Activated T-helper 2 cell treated with anti-CD3 and anti-CD28 coated beads, Interferon-gamma antibody, Interleukin-2, Interleukin-4, amounts not matched to agents 10 μg/mL and 5 μg/mL and 100 μg/mL, durations not matched to agents 14 hours and 24 hours and 36 hours (primary cell): ENCODE measurements at regions not wholly inside any gene's neighbourhood (a gene's known extent, or its start where the extent isn't known, plus 50 kb on each side); places are given as distances from the start of the nearest gene placed in this dataset.
"Not testable (repeated sequence)": the region's sequence is repeated elsewhere in the genome, so short reads cannot be mapped to it uniquely, and the experiment has no call there.

Experiments used
- DNase-seq: peaks from one replicate; pipeline ENCODE4 v3.0.0; 2021; ENCODE audit warnings: low spot score
- H3K27ac Mint-ChIP-seq: one replicate; pipeline ENCODE4 v1.8.0; 2021; ENCODE audit warnings: mixed read lengths
- H3K27me3 Mint-ChIP-seq: one replicate; pipeline ENCODE4 v1.8.0; 2021; ENCODE audit warnings: low read depth, mixed read lengths
- H3K36me3 Mint-ChIP-seq: one replicate; pipeline ENCODE4 v1.8.0; 2021; ENCODE audit warnings: low read depth, mixed read lengths
- H3K4me1 Mint-ChIP-seq: one replicate; pipeline ENCODE4 v1.8.0; 2021; ENCODE audit warnings: low read depth, mixed read lengths
- H3K4me3 Mint-ChIP-seq: one replicate; pipeline ENCODE4 v1.8.0; 2021; ENCODE audit warnings: low read depth, mild to moderate bottlenecking, moderate library complexity, mixed read lengths
- H3K9me3 Mint-ChIP-seq: one replicate; pipeline ENCODE4 v1.8.0; 2021; ENCODE audit warnings: mixed read lengths
- intact Hi-C: fragments of 100-400 bp; cut with micrococcal nuclease; formaldehyde crosslinking; loops from one replicate; pipeline ENCODE4 v1.15.1; 2023

DNA sequence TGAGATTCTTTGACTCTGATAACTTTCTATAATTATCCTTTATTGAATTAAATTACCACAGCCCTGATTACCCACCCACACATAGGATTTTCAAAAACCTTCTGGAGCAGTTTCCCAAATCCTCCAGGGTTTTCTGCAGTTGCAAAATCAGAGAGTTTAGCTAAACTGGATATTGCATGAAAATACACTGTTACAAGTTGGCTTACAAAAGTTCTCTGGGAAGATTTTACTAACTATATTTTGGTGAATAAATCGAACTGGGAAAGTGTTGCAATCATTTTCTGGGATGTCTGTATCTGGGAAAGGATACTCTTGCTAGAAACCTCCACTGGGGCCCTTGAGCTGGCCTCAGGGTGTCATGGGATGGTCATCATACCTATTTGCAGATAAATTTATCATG, 97.6 kb upstream of the STMND1 start:
- intact Hi-C loops: no loop called here
- Mint-ChIP-seq H3K27me3 (peaks cover 35% of the 10 kb centered on the region), H3K9me3 (peaks cover 8% of the 10 kb centered on the region), H3K4me1 (peaks cover 5% of the 10 kb centered on the region), H3K36me3 (no peaks in the 10 kb centered on the region), H3K4me3 (no peak overlapping the region), H3K27ac (no peak overlapping the region)
- no peak for DNase-seq

DNA sequence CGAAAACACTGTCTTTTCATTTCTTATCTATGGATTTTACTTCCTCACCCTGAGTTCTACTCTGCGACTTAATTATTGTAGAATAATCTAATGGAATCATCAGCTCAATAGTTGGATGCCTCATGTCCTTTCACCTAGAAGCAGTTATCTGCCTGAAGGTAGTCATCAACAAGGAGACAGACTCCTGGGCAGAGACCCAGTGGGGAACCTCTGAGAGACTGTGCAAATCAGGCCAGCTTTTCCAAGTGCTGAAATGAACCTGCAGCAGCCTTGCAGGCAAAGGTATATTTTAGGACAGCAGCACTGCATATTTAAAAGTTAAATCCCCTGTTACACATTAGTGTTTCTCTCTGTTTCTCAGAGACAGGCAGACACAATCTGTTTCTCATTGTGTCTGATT, 99.7 kb upstream of the STMND1 start:
- H3K36me3 Mint-ChIP-seq: no peaks in the 10 kb centered on the region
- peaks cover 41% of the 10 kb centered on the region for H3K27me3 Mint-ChIP-seq
- H3K9me3 Mint-ChIP-seq: no peaks in the 10 kb centered on the region
- no peak for DNase-seq
- intact Hi-C loops: no loop called here
- no peak overlapping the region for H3K4me3 Mint-ChIP-seq
- no peak overlapping the region for H3K27ac Mint-ChIP-seq
- H3K4me1 Mint-ChIP-seq: no peaks in the 10 kb centered on the region

DNA sequence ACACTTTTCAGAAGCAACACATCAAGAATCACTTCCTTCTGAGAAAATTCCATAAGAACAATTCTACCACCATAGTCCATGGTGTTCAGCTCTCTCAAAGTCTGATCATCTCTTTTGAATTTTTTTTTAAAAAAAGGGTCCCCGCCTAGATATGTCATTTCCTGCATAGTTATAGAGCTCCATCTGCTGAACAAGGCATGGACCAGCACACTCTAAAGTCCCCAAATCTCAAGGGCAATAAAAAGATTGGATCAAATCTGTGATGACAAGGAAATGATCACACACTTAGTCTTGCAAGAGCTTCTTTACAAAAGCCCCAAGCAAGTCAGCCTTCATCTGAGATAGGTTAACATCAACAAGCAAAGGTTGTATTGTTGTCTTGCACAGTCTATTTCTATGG, 100.7 kb upstream of the STMND1 start:
- Mint-ChIP-seq H3K9me3 (no peaks in the 10 kb centered on the region), H3K27ac (no peak overlapping the region), H3K27me3 (peaks cover 43% of the 10 kb centered on the region), H3K36me3 (no peaks in the 10 kb centered on the region), H3K4me3 (no peak overlapping the region), H3K4me1 (no peaks in the 10 kb centered on the region)
- DNase-seq: no peak
- intact Hi-C loops: no loop called here

DNA sequence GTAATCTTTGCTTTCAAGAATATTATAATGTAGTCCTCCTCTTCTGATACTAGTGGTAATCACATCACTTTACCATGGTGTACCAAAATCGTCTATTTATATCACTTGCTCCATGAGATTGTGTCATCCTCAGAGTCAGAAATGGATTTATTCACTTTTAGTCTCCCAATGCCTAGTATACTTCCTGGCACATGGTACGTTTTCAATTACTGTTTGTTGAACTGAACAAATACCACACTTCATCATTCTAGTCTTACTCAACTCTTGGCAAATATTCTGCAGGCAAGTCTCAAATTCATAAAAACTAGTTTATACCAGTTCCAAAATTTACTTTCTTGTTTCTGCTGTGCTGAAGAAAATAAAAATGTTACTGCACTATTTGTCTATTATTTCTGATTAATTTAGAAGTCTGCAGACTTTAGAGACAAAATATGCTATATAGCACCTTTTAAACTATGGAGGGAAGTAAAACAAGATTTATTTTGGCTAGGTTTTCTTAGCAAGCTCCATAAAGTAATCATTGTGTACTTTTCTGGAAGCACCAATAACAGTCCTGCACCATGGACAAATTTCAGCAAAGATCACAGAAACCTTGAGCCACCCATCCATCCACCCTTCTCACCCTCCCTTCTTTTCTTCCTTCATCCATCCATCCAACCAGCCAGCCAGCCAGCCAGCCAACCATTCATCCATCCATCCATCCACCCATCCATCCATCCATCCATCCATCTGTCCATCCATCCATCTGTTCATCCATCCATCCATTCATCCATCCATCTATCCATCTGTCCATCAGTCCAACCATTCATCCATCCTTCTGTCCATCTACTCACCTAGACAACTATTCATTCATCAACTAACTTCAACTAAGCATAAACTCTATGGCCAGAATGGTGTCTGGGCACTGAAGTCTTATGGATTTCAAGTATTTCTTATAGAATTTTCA, 102.1 kb upstream of the STMND1 start:
- H3K27me3 Mint-ChIP-seq: peaks cover 42% of the 10 kb centered on the region

DNA sequence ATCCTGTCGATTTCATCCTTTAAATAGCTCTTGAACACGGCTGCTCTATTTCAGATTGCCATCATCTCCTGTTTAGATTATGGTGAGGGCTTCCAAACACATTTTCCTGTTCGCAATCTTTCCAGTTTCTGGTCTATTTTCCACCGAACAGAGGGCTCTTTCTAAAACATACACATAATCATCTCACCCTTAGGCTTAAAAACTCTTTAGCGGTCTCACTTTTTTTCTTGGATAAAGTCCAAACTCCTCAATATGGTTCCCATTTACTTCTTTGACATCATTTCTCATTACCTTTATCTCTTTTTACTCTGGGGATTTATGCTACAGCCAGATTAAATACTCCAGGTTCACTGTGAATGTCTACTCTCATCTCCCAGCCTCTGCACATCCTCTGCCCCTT, 103.4 kb upstream of the STMND1 start:
- H3K27me3 Mint-ChIP-seq: peaks cover 38% of the 10 kb centered on the region
- no peak for DNase-seq
- H3K27ac Mint-ChIP-seq: no peak overlapping the region
- no peaks in the 10 kb centered on the region for H3K9me3 Mint-ChIP-seq
- H3K4me3 Mint-ChIP-seq: no peak overlapping the region
- no peaks in the 10 kb centered on the region for H3K36me3 Mint-ChIP-seq
- no peaks in the 10 kb centered on the region for H3K4me1 Mint-ChIP-seq
- intact Hi-C loops: loop anchor here (10.0 kb wide), 1 partner anchor 74 kb away; no protein-coding TSS in a partner anchor

More for the DNA sequence above, 102.1 kb upstream of the STMND1 start:
- H3K4me3 Mint-ChIP-seq: no peak overlapping the region
- no peak overlapping the region for H3K27ac Mint-ChIP-seq
- no peaks in the 10 kb centered on the region for H3K9me3 Mint-ChIP-seq
- no peaks in the 10 kb centered on the region for H3K36me3 Mint-ChIP-seq
- intact Hi-C loops: loop anchor here (10.0 kb wide), 1 partner anchor 75 kb away; no protein-coding TSS in a partner anchor
- no peaks in the 10 kb centered on the region for H3K4me1 Mint-ChIP-seq
- DNase-seq: no peak

DNA sequence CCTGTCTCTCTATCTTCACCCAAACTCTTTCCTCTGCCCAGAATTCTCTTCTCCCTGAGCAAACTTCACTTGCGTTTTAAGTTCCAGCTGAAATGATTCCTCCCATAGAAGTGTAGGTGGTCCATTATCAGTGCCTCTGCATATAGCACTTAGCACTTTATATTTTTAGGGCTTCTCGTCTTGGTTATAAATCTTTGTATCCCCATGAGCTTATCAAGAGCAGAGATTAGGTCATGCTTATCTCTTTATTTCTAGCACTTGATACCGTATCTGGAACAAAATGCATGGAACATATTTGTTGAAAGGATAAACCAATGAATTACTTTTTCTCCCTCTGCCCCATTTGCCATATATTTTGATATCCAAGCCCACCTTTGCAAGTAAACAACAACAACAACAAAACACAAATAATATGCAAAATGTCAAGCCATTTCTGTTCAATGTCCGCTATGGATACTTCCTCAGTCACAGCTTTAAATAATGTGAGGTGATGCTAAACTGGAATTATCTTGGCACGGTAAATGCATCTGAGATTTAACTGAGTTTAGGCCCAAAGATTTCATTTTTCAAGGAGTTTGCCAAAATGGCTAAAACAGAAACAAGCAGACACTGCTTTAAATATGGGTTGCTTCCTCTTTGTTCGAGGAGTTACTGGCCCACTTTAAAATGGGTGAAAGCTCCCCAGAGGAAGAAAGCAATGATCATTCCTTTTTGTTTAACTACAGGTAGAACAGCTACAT, 106.2 kb upstream of the STMND1 start:
- DNase-seq: no peak
- Mint-ChIP-seq H3K4me1 (no peaks in the 10 kb centered on the region), H3K4me3 (no peak overlapping the region), H3K36me3 (no peaks in the 10 kb centered on the region), H3K9me3 (no peaks in the 10 kb centered on the region), H3K27me3 (peaks cover 34% of the 10 kb centered on the region), H3K27ac (no peak overlapping the region)
- intact Hi-C loops: loop anchor here (10.0 kb wide), 1 partner anchor 71 kb away; no protein-coding TSS in a partner anchor

DNA sequence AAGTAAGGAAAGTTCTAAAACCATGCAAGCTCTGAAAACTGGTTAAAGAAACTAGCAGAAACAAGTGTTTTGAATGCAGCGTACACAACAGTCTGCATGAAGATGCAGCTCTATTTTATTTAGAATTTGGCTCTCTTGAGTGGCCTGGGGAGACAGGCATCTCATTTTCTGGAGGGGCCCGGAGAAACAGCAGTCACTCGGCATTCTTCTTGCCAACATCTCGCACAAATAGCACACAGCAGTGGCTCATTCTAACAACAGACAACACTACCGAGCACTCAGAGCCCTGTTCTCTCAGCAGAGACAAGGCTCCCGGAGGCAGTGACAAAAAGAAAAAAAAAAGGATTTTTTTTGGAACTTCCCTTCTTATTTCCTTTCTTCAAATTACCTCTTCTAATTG, 108.5 kb upstream of the STMND1 start:
- Mint-ChIP-seq H3K27me3 (peaks cover 24% of the 10 kb centered on the region), H3K27ac (no peak overlapping the region)

DNA sequence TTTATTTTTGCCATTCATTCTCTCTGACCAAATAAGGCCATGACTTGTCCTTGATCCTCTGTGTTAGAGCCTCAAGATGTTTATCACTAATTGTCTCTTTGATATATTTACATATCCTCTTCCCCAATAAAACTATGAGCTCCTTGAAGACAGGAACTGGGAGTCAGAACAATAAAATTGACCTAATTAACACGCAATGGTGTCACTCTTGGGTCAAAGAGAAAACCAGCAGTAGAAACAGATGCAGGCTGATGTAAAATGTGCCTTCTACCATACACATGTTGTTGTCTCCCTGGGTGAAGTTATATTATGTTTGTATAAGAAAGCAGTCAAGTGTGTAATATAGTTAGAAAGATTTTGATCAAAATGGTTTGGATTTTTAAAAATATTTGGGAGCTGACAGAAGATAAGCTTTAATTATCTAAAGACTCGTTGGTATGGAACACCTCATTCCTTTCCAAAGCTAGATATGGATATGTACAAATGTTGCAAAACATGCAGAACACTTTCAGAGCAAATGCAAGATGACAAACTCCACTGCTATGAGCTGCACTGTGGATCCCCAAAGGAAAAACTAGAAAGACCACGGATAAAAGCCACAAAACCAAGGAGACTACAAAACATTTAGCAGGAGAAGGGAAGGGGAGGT, 109.7 kb upstream of the STMND1 start:
- Mint-ChIP-seq H3K27me3 (peaks cover 23% of the 10 kb centered on the region), H3K4me3 (no peak overlapping the region), H3K9me3 (peaks cover 6% of the 10 kb centered on the region), H3K27ac (no peak overlapping the region), H3K36me3 (no peaks in the 10 kb centered on the region), H3K4me1 (no peaks in the 10 kb centered on the region)
- intact Hi-C loops: loop anchor here (10.0 kb wide), 1 partner anchor 67 kb away; no protein-coding TSS in a partner anchor
- no peak for DNase-seq

More for the DNA sequence above, 108.5 kb upstream of the STMND1 start:
- Mint-ChIP-seq H3K4me3 (no peak overlapping the region), H3K9me3 (peaks cover 6% of the 10 kb centered on the region), H3K36me3 (no peaks in the 10 kb centered on the region), H3K4me1 (no peaks in the 10 kb centered on the region)
- intact Hi-C loops: loop anchor here (10.0 kb wide), 1 partner anchor 69 kb away; no protein-coding TSS in a partner anchor
- no peak for DNase-seq

DNA sequence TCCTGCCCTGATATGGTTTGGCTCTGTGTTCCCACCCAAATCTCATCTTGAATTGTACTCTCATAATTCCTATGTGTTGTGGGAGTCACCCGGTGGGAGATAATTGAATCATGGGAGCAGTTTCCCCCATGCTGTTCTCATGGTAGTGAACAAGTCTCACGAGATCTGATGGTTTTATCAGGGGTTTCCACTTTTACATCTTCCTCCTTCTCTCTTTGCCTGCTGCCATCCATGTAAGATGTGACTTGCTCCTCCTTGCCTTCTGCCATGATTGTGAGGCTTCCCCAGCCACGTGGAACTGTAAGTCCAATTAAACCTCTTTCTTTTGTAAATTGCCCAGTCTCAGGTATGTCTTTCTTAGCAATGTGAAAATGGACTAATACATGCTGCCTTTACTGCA, 111.9 kb upstream of the STMND1 start:
- DNase-seq, H3K4me3 Mint-ChIP-seq, H3K36me3 Mint-ChIP-seq, H3K27ac Mint-ChIP-seq, H3K9me3 Mint-ChIP-seq, H3K4me1 Mint-ChIP-seq: not testable (repeated sequence)
- H3K27me3 Mint-ChIP-seq: peaks cover 31% of the 10 kb centered on the region
- intact Hi-C loops: loop anchor here (10.0 kb wide), 1 partner anchor 65 kb away; no protein-coding TSS in a partner anchor

DNA sequence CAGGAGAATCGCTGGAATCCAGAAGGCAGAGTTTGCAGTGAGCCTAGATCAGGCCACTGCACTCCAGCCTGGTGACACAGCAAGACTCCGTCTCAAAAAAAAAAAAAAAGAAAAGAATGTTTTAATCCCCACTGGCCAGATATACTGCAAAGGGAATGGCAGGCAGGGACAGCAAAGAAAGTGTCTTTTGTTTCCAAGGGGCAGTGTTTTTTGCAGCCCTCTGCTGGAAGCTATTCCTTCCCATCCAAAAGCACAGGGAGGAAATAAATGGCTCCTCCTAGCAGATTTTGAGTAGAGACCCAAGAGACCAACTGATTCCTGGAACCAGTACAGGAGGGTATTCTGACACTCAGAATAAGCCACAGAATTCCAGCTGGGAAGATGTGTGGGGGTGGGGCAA, 112.5 kb upstream of the STMND1 start:
- no peak for DNase-seq
- intact Hi-C loops: no loop called here
- H3K4me3 Mint-ChIP-seq: no peak overlapping the region
- H3K27me3 Mint-ChIP-seq: peaks cover 36% of the 10 kb centered on the region
- H3K4me1 Mint-ChIP-seq: no peaks in the 10 kb centered on the region
- peaks cover 6% of the 10 kb centered on the region for H3K9me3 Mint-ChIP-seq
- H3K36me3 Mint-ChIP-seq: no peaks in the 10 kb centered on the region
- no peak overlapping the region for H3K27ac Mint-ChIP-seq

DNA sequence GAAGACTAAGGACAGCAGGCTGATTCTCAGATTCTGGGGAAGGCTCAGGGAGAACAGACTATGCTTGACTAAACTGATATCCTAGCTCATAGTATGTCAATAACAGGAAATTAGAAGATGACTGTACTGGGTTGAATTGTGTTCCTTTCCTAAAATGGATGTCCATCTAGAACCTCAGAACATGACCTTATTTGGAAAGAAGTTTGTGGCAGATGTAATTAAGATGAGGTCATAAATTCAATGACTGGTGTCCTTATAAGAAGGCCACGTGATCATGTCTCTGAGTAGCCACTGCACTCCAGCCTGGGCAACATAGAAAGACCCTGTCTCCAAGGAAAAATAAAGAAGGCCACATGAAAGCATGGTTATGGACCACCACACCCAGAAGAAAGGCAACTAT, 113.9 kb upstream of the STMND1 start:
- H3K9me3 Mint-ChIP-seq: peaks cover 6% of the 10 kb centered on the region

DNA sequence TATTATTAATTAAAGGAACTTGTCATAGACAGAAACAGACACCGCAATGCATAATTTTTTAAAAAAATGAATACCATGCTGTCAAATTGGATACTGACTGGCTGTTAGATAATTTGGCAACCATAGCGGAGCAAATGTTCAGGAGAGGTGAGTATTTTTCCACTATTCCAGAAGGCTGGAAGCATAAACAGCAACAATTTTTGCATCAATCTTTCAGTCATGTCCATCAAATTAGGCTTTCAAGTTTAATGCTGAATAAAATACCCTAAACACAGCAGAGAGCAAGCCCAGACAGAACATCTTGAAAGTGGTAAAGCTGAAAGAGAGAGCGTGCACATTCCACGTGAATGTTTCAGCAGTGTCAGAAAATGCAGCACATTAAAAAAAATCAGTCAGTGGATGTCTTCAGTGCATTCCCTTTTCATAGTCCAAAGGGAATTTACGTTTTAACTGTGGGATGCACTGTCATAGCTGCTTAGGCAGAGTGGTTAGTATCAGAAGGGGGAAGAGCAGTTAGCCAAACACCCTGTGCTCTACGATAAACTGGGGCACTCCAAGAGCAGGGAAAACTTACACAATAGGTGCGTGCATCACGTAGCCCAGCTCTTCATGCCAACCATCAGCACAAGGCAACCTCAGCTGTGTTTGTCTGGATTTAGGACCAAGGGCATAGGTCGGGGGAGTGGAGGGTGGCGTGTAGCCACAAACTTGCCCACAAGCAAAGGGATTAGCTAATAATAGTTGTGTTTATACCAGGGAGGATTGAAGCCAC, 116.2 kb upstream of the STMND1 start:
- peaks cover 42% of the 10 kb centered on the region for H3K27me3 Mint-ChIP-seq
- peaks cover 6% of the 10 kb centered on the region for H3K9me3 Mint-ChIP-seq
- H3K36me3 Mint-ChIP-seq: no peaks in the 10 kb centered on the region
- intact Hi-C loops: no loop called here
- no peak for DNase-seq
- no peaks in the 10 kb centered on the region for H3K4me1 Mint-ChIP-seq
- H3K27ac Mint-ChIP-seq: no peak overlapping the region
- H3K4me3 Mint-ChIP-seq: no peak overlapping the region

More for the DNA sequence above, 113.9 kb upstream of the STMND1 start:
- intact Hi-C loops: no loop called here
- Mint-ChIP-seq H3K27me3 (peaks cover 45% of the 10 kb centered on the region), H3K36me3 (no peaks in the 10 kb centered on the region), H3K4me3 (no peak overlapping the region), H3K27ac (no peak overlapping the region), H3K4me1 (no peaks in the 10 kb centered on the region)
- DNase-seq: no peak
